ENCODE measurements at regions not wholly inside any gene's neighbourhood (a gene's known extent, or its start where the extent isn't known, plus 50 kb on each side); places are given as distances from the start of the nearest gene placed in this dataset.

DNA sequence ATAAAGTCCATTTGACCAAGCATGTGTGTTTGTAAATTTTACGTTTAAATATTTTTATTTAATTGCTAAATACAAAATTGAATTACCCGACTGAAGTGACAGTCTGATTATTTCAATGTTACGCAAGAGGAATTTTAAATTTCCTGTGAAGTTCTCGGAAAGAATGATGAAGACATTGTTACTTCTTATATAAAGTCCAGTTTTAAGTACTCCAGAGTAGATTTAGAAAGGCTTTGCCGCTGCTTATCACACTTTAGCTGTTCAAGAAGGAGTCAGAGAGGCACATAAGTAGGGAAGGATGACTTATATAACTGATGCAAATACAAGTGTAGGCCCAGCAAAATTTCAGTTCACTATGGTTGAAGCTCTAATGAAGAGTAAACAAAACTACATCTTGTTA, 265.1 kb upstream of the CITED2 start:
- H3K4me3 ChIP-seq (ENCODE audit: low read depth, low read length): no peak overlapping the region
- TF ChIP-seq, protein P1, sequence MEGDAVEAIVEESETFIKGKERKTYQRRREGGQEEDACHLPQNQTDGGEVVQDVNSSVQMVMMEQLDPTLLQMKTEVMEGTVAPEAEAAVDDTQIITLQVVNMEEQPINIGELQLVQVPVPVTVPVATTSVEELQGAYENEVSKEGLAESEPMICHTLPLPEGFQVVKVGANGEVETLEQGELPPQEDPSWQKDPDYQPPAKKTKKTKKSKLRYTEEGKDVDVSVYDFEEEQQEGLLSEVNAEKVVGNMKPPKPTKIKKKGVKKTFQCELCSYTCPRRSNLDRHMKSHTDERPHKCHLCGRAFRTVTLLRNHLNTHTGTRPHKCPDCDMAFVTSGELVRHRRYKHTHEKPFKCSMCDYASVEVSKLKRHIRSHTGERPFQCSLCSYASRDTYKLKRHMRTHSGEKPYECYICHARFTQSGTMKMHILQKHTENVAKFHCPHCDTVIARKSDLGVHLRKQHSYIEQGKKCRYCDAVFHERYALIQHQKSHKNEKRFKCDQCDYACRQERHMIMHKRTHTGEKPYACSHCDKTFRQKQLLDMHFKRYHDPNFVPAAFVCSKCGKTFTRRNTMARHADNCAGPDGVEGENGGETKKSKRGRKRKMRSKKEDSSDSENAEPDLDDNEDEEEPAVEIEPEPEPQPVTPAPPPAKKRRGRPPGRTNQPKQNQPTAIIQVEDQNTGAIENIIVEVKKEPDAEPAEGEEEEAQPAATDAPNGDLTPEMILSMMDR (IDR thresholded peaks at IDR 0.05; ENCODE audit: low read depth, low read length, missing control alignments): no peak
- no peak for DNase-seq (ENCODE audit: low read depth)
- in situ Hi-C loops (cut with HindIII; ENCODE audit: low sequenced_read_pairs): no loop called here

DNA sequence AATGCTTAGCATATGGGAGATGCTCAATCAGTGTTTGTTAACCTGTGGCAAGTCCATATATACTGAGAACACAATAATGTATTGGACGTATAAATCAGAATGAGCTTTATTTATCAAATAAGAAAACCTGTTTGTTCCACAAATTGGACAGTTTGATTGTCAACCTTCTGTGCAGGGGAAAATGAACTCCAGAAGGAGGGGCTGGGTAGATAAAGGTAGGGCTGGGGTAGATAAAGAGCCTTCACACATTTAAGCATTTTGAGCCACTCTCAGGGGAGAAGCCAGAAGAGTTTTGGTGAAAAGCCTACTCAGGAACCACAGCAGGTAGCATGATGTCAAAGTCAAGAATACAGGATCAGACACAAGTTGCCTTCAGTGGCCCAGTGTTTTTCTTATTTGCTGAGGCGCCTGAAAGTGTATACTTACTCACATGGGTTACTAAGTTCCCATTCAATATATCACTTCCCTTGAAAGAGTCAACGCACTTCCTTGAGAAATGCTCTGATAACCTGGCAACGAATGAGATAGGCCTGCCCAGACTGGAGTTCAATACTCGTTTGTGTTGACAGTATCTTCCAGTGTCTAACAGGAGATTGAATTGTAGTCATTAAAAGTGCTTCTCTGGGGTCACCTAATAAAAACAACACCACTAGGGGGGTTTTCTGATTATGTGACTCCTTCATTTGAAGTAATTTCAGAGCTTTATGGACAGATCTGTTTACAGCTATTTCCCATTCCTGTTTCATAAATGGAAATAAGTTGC, 263.9 kb upstream of the CITED2 start:
- H3K4me3 ChIP-seq (ENCODE audit: low read depth, low read length): no peak overlapping the region
- TF ChIP-seq, protein P1 (IDR thresholded peaks at IDR 0.05; ENCODE audit: low read depth, low read length, missing control alignments): no peak
- DNase-seq (ENCODE audit: low read depth): no peak
- in situ Hi-C loops (cut with HindIII; ENCODE audit: low sequenced_read_pairs): no loop called here

DNA sequence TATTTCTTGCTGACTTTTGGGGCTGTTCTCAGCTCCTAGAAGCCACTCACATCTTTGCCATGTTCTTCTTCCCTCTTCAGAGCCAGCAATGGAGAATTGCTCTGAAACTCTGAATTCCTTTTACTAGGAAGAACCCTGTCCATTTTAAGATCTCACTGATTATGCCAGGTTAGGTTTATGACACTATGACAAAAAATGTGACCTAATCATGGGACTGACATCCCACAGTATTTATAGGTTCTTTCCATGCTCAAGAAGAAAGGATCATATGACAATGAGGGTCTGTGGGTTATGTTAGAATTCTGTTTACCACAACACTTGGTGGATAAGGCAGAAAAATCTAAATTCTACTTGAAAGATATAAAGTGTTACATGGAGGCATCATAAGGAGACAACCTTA, 263.3 kb upstream of the CITED2 start:
- DNase-seq (ENCODE audit: low read depth): no peak
- in situ Hi-C loops (cut with HindIII; ENCODE audit: low sequenced_read_pairs): no loop called here
- no peak overlapping the region for H3K4me3 ChIP-seq (ENCODE audit: low read depth, low read length)
- TF ChIP-seq, protein P1 (IDR thresholded peaks at IDR 0.05; ENCODE audit: low read depth, low read length, missing control alignments): no peak

DNA sequence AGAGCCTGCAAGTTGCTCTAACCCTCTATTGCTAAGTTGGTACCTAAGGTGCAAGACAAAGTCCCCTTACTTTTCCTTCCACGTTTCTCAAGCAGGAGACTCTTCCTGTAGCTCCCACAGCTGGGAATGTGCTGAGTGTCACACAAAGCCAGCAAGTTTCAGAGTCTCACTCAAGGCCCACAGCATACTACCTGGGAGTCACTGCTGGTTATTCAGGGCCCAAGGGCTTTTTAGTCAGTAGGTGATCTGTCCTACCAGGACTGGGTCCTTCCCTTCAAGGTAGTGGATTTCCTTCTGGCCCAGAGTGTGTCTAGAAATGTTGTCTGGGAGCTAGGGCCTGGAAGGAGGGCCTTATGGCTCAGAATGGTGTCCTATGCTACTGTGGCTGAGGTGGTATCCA, 261.9 kb upstream of the CITED2 start:
- TF ChIP-seq, protein P1 (IDR thresholded peaks at IDR 0.05; ENCODE audit: low read depth, low read length, missing control alignments): no peak
- in situ Hi-C loops (cut with HindIII; ENCODE audit: low sequenced_read_pairs): no loop called here
- no peak overlapping the region for H3K4me3 ChIP-seq (ENCODE audit: low read depth, low read length)
- no peak for DNase-seq (ENCODE audit: low read depth)

DNA sequence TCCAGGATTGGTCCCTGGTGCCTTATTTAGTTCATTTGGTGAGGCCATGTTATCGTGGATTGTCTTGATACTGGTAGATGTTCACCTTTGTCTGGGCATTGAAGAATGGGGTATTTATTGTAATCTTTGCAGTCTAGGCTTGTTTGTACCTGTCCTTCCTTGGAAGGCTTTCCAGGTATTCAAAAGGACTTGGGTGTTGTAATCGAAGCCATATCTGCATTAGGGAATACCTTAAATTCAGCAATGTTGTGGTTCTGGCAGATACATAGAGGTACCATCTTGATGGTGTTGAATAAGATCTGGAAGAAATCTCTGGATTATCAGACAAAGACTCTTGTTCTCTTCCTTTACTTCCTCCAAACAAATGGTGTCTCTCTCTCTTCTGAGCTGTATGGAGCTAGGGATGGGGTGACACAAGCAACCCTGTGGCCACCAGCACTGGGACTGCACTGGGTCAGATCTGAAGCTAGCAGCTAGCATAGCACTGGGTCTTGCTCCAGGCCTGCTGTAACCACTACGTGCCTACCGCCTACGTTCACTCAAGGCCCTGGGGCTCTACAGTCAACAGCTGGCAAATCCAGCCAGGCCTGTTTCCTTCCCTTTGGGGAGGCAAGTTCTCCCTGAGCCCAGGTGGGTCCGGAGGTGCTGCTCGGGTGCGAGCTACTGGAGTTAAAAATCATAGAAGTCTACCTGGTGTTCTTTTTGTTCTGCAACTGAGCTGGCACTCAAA, 261.1 kb upstream of the CITED2 start:
- in situ Hi-C loops (cut with HindIII; ENCODE audit: low sequenced_read_pairs): no loop called here
- no peak overlapping the region for H3K4me3 ChIP-seq (ENCODE audit: low read depth, low read length)
- TF ChIP-seq, protein P1 (IDR thresholded peaks at IDR 0.05; ENCODE audit: low read depth, low read length, missing control alignments): no peak
- DNase-seq (ENCODE audit: low read depth): no peak

DNA sequence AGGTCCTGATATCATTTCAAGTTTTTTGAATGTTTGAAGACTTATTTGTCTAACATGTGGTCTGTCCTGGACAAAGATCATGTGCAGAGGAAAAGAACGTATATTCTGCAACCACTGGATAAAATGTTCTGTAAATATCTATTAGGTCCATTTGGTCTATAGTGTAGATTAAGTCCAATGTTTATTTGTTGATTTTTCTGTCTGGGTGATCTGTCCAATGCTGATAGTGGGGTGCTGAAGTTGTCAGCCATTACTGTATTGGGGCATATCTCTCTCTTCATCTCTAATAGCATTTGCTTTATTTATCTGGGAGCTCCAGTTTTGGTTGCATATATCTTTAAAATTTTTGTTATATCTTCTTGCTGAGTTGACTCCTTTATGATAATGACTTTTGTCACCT, 258.4 kb upstream of the CITED2 start:
- TF ChIP-seq, protein P1 (IDR thresholded peaks at IDR 0.05; ENCODE audit: low read depth, low read length, missing control alignments): no peak
- no peak for DNase-seq (ENCODE audit: low read depth)

More for the DNA sequence above, 258.4 kb upstream of the CITED2 start:
- in situ Hi-C loops (cut with HindIII; ENCODE audit: low sequenced_read_pairs): no loop called here
- no peak overlapping the region for H3K4me3 ChIP-seq (ENCODE audit: low read depth, low read length)
